MM.1S (cell line): ENCODE measurements at regions not wholly inside any gene's neighbourhood (a gene's known extent, or its start where the extent isn't known, plus 50 kb on each side); places are given as distances from the start of the nearest gene placed in this dataset.

ENCODE experiments used
- CTCF ChIP-seq: fragments of 300-600 bp; sonication (generic); IDR thresholded peaks from 2 replicates; pipeline ENCODE4 v1.5.1; 2016; ENCODE audit warnings: antibody characterized with exemption, low read length, mixed read lengths
- EZH2 ChIP-seq: fragments of 300-600 bp; sonication (generic); optimal IDR thresholded peaks from 2 replicates; pipeline ENCODE3; 2017; ENCODE audit warnings: low read depth, mild to moderate bottlenecking, antibody characterized with exemption, low read length, mixed read lengths
- EZH2phosphoT487 ChIP-seq: fragments of 300-600 bp; sonication (generic); IDR thresholded peaks from 2 replicates; pipeline ENCODE4 v1.6.1; 2018; ENCODE audit warnings: antibody characterized with exemption, low read length

- TF ChIP-seq EZH2 (no peak), CTCF (no peak), EZH2phosphoT487 (no peak)
Measured at GRCh38 chr2:133975676-133976428, 278.0 kb upstream of the MGAT5 start.
